ENCODE measurements at regions not wholly inside any gene's neighbourhood (a gene's known extent, or its start where the extent isn't known, plus 50 kb on each side); places are given as distances from the start of the nearest gene placed in this dataset.

GRCh38 chr5:91245074-91245452, 138.1 kb downstream of the ARRDC3 start:
- TF ChIP-seq CTCF (IDR thresholded peaks at IDR 0.05), result no peak
- no peak for TF ChIP-seq POLR2A (IDR thresholded peaks at IDR 0.05)
